ENCODE measurements at regions not wholly inside any gene's neighbourhood (a gene's known extent, or its start where the extent isn't known, plus 50 kb on each side); places are given as distances from the start of the nearest gene placed in this dataset.

GRCh38 chr13:47548294-47548840 lies 452.7 kb downstream of the SUCLA2 start:
- Mint-ChIP-seq H3K4me3 (peak overlapping the region; percentile 5), H3K36me3 (ENCODE audit: low read depth) (no peaks in the 10 kb centered on the region), H3K27ac (peak overlapping the region; percentile 92), H3K4me1 (peaks cover 57% of the 10 kb centered on the region), H3K27me3 (ENCODE audit: low read depth, poor library complexity) (peaks cover 10% of the 10 kb centered on the region), H3K9me3 (no peaks in the 10 kb centered on the region)
- no peak for DNase-seq
- TF ChIP-seq CTCF (IDR thresholded peaks at IDR 0.05) = no peak

GRCh38 chr13:47546391-47547225 lies 454.5 kb downstream of the SUCLA2 start:
- TF ChIP-seq CTCF (IDR thresholded peaks at IDR 0.05) = no peak
- Mint-ChIP-seq H3K4me3 (peak overlapping the region; percentile 17), H3K27me3 (ENCODE audit: low read depth, poor library complexity) (peaks cover 7% of the 10 kb centered on the region), H3K4me1 (peaks cover 44% of the 10 kb centered on the region), H3K27ac (peak overlapping the region; percentile 82), H3K36me3 (ENCODE audit: low read depth) (no peaks in the 10 kb centered on the region), H3K9me3 (no peaks in the 10 kb centered on the region)
- DNase-seq = no peak

GRCh38 chr13:47545201-47546024 lies 455.7 kb downstream of the SUCLA2 start:
- Mint-ChIP-seq H3K9me3 (no peaks in the 10 kb centered on the region), H3K27me3 (ENCODE audit: low read depth, poor library complexity) (peaks cover 7% of the 10 kb centered on the region), H3K4me1 (peaks cover 44% of the 10 kb centered on the region), H3K27ac (no peak overlapping the region), H3K4me3 (no peak overlapping the region), H3K36me3 (ENCODE audit: low read depth) (no peaks in the 10 kb centered on the region)
- TF ChIP-seq CTCF (IDR thresholded peaks at IDR 0.05) = no peak
- no peak for DNase-seq

GRCh38 chr13:47539317-47539716 lies 461.8 kb downstream of the SUCLA2 start:
- TF ChIP-seq CTCF (IDR thresholded peaks at IDR 0.05) = no peak
- Mint-ChIP-seq H3K36me3 (ENCODE audit: low read depth) (no peaks in the 10 kb centered on the region), H3K4me1 (no peaks in the 10 kb centered on the region), H3K27me3 (ENCODE audit: low read depth, poor library complexity) (no peaks in the 10 kb centered on the region), H3K27ac (no peak overlapping the region), H3K4me3 (no peak overlapping the region), H3K9me3 (peaks cover 21% of the 10 kb centered on the region)
- no peak for DNase-seq

GRCh38 chr13:47523771-47524170 lies 477.3 kb downstream of the SUCLA2 start:
- H3K9me3 Mint-ChIP-seq = peaks cover 15% of the 10 kb centered on the region
- no peak for DNase-seq

More at GRCh38 chr13:47523771-47524170, 477.3 kb downstream of the SUCLA2 start:
- Mint-ChIP-seq H3K4me1 (peaks cover 9% of the 10 kb centered on the region), H3K36me3 (ENCODE audit: low read depth) (no peaks in the 10 kb centered on the region), H3K27me3 (ENCODE audit: low read depth, poor library complexity) (peaks cover 4% of the 10 kb centered on the region), H3K27ac (no peak overlapping the region), H3K4me3 (no peak overlapping the region)
- no peak for TF ChIP-seq CTCF (IDR thresholded peaks at IDR 0.05)

Measured in nephron progenitor cell (in vitro differentiated cells).